Bronchial epithelial cell (primary cell): ENCODE measurements at regions not wholly inside any gene's neighbourhood (a gene's known extent, or its start where the extent isn't known, plus 50 kb on each side); places are given as distances from the start of the nearest gene placed in this dataset.

Source experiments
- DNase-seq: peaks from one replicate; pipeline ENCODE4 v3.0.0-alpha.2; 2010; ENCODE audit warnings: low read depth
- FAIRE-seq: peaks from 2 replicates; lab custom pipeline; 2011; peaks lifted over from hg19 to GRCh38; lab: Jason Lieb, UNC
- H3K27me3 ChIP-seq: 2 replicates; pipeline ENCODE4 v1.5.1; 2011; ENCODE audit warnings: low read length; ENCODE audit not compliant: control insufficient read depth, insufficient read depth
- H3K36me3 ChIP-seq: 2 replicates; pipeline ENCODE4 v1.5.1; 2011; ENCODE audit warnings: low read length; ENCODE audit not compliant: control insufficient read depth, insufficient read depth
- H3K4me3 ChIP-seq: 2 replicates; pipeline ENCODE4 v1.5.1; 2011; ENCODE audit warnings: mild to moderate bottlenecking, low read depth, low read length, control low read depth
- CTCF ChIP-seq: IDR thresholded peaks from 2 replicates; pipeline ENCODE4 v1.5.1; 2011; ENCODE audit warnings: mild to moderate bottlenecking, moderate library complexity, low read length, control low read depth, inconsistent platforms; ENCODE audit not compliant: insufficient read depth, severe bottlenecking

GRCh38 chr6:40740518-40740917 lies 153.4 kb upstream of the LRFN2 start:
- no peak for TF ChIP-seq CTCF
- DNase-seq (no peak), FAIRE-seq (no peak)
- no peak overlapping the region for H3K4me3 ChIP-seq
- H3K36me3 ChIP-seq = no peaks in the 10 kb centered on the region
- H3K27me3 ChIP-seq = no peaks in the 10 kb centered on the region

- Histone ChIP-seq H3K4me3 (no peak overlapping the region), H3K36me3 (no peaks in the 10 kb centered on the region), H3K27me3 (no peaks in the 10 kb centered on the region)
- FAIRE-seq = no peak
- TF ChIP-seq CTCF = no peak
- DNase-seq = no peak
Measured at GRCh38 chr6:40738551-40739193, 151.5 kb upstream of the LRFN2 start.

- TF ChIP-seq CTCF = no peak
- no peak for DNase-seq
- Histone ChIP-seq H3K27me3 (no peaks in the 10 kb centered on the region), H3K36me3 (no peaks in the 10 kb centered on the region), H3K4me3 (no peak overlapping the region)
- no peak for FAIRE-seq
Measured at GRCh38 chr6:40735521-40735920, 148.4 kb upstream of the LRFN2 start.

- DNase-seq (no peak), FAIRE-seq (no peak)
- Histone ChIP-seq H3K4me3 (no peak overlapping the region), H3K27me3 (no peaks in the 10 kb centered on the region), H3K36me3 (no peaks in the 10 kb centered on the region)
- TF ChIP-seq CTCF = no peak
Measured at GRCh38 chr6:40735121-40735520, 148.0 kb upstream of the LRFN2 start.

GRCh38 chr6:40734607-40735006 lies 147.4 kb upstream of the LRFN2 start:
- DNase-seq = no peak
- no peak for FAIRE-seq
- Histone ChIP-seq H3K36me3 (no peaks in the 10 kb centered on the region), H3K27me3 (no peaks in the 10 kb centered on the region), H3K4me3 (no peak overlapping the region)
- TF ChIP-seq CTCF = no peak
